ENCODE measurements at regions not wholly inside any gene's neighbourhood (a gene's known extent, or its start where the extent isn't known, plus 50 kb on each side); places are given as distances from the start of the nearest gene placed in this dataset.
A peak's percentile ranks its signal among the peaks of the same experiment; 100 is the strongest.

DNA sequence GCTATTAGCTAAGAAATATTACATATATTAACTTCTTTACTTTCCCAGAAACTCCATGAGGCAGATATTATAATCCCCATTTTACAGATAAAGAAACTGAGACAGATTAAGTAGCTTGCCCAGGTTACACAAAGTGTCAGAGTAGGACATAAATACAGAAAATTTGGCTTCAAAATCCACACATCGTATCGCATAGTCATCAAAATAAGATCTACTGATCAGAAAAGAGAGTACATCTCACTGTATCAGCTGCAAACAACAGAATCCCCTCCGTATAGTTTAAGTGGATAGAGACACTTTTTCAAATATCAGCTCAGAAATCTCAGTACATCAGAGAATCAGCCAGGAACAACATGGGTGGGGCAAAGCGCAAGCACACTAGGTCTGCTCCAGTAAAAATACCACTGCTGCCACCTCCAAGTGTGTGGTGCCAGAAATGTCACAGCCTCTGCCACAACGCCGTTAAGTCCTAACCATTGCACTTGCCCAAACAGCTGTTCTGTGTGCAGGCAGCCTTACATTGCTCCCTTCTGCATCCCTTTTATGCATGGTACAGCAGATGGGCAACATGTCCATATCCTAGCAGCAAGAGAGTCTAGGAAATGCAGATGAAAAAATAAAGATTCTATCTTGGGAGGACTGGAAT, 204.8 kb downstream of the KLF12 start:
- DNase-seq = no peak

- no peak for DNase-seq
These were observed 209.6 kb downstream of the KLF12 start for GRCh38 chr13:73924607-73925006.

GRCh38 chr13:73922493-73923393, 211.5 kb downstream of the KLF12 start:
- peak; percentile 55 for DNase-seq

GRCh38 chr13:73918691-73919090, 215.5 kb downstream of the KLF12 start:
- DNase-seq = no peak

- peak; percentile 73 for DNase-seq
These were observed 220.3 kb downstream of the KLF12 start for GRCh38 chr13:73913751-73914518.

DNA sequence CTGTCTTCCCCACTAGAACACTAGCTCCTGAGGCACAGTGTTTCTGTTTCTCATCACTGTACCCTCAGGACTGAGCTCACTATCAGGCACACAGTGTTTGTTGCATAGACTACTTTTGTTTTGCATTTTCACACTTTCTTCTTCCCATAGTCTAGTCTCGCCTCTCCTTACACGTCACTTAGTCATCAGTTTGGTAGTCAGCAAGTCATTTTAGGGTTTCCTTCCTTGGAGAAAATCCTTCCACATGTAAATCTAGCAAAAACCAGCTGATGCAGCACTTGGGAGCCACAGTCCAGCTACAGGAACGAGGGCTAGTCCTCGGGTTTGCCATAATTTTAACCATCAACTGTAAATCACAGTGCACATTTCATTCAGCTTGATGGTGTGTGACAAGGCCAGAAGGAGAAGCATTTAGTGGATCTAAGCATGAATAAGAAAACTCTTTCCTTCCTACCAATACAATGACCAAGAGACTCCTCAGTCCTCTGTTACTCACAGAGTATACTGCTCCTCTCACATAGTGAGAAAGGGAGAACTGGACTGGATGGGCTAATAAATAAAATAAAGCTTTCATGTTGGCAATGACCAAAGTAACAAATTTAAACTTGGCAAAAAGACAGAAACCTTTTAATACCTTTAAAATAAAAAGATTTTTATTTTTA, 221.0 kb downstream of the KLF12 start:
- peak; percentile 67 for DNase-seq

DNA sequence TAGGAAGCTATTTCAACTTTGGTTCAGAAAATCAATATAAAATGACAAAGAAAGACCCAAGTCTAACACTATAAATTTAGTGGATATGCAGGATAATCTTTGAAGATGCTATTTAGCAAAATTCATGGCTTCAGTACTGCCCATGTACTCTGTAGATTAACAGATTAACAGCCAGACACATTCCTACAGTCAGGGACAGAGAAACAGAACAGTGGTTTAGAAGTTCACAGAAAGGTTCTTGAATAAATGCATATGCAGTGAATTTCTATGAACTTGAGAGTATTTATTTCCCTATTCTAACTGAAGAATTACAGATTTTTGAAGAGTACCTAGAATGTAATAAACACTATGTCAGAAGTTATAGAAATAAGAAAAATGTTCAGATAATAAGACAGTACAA, 222.8 kb downstream of the KLF12 start:
- DNase-seq = no peak

- no peak for DNase-seq
These were observed 223.5 kb downstream of the KLF12 start for GRCh38 chr13:73910733-73911132.

- DNase-seq = no peak
These were observed 225.4 kb downstream of the KLF12 start for GRCh38 chr13:73908809-73909208.

DNA sequence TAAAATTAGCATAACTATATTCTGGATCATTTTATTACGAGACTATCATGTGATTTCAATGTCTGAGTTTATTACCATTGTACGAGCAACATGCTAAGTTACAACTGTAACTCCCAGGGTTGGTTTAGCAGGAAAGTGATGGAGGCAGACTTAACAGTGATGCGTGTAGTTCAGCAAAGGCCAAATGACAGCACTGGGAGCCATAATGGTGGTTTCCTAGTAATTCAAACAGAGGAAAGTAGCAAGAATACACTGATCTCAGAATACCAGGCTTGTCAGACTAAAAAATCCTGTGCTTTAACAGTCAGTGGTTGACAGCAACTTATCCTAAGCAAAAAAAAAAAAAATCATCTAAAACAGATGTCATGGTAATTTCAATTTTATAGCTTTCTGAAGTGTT, 229.6 kb downstream of the KLF12 start:
- DNase-seq = no peak

GRCh38 chr13:73903561-73903960, 230.6 kb downstream of the KLF12 start:
- no peak for DNase-seq

- DNase-seq = no peak
These were observed 231.4 kb downstream of the KLF12 start for GRCh38 chr13:73902847-73903246.

- DNase-seq = no peak
These were observed 231.9 kb downstream of the KLF12 start for GRCh38 chr13:73902296-73902695.

GRCh38 chr13:73901324-73902068, 232.7 kb downstream of the KLF12 start:
- DNase-seq = no peak

DNA sequence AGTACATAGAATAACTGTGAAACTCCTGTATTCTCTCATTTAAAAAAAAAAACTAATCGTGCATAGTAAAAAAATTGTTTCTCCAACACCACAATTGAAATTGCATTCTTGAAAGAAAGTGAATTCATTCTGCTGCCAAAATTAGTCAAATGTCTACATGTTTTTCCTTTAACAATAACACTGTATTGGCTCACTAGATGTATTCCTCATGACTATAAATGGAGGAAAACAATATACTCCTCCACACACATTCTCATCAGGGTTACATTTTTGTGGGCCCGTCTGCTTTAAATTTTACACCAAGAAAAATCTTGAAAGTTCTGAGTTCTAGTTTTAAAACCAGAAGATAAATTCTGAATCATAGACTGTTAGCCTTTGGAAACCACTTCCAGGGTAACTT, 233.6 kb downstream of the KLF12 start:
- no peak for DNase-seq

DNA sequence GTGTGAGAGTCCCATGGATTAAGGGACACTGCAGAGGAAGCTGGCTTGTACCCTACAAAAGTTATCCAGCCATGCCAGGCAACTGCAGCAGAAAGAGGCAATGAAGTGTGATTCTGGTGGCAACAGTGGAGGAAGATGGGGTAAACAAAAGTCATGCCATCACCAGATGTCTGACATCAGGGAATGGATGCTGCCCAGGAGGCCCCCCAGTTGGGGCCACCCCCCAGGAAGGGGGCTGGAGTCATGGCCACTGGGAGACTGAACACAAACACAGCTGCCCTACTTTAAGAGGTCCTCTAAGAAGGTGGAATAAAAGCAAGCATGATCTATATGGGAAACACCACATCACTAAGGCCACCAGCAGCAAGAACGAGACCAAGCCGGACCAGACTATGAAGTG, 235.3 kb downstream of the KLF12 start:
- no peak for DNase-seq

DNA sequence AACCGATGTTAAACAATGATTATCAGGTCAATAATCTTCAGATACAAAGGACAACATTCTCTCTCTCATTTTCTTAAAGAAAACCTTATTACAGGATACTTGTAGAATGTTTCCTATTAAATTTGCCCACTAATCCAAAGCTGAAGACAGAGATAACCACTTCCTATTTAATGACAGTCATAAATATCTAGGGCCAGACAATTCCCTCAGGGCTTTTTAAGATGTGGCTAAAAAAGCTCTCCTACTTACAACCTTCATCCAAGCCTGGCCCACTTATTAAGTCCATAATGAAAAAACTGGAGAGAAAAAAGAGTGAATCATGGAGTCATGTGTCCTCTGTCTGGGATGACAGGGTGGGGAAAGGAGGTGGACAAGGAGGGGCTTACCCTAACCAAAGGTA, 235.9 kb downstream of the KLF12 start:
- peak; percentile 43 for DNase-seq

- no peak for DNase-seq
These were observed 239.1 kb downstream of the KLF12 start for GRCh38 chr13:73894995-73895571.

- DNase-seq = no peak
These were observed 240.4 kb downstream of the KLF12 start for GRCh38 chr13:73893833-73894232.

DNA sequence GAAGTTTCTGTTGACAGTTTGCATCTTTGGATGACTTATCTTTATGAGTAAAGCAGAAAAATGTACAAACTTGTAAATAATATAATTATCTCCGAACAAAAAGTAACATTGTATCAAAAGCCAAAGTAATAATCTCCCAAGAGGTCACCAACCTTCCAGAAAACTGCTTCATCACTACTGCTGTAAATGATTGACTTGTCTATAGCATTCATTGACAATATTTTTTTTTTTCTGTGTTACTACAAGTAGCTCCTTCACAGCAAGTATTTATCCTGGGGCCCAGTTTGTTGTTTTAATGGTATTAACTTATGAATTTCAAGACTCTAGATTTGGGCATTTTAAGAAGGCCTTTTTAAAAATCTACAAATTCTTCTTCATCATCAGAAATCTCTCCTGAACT, 242.4 kb downstream of the KLF12 start:
- no peak for DNase-seq

DNA sequence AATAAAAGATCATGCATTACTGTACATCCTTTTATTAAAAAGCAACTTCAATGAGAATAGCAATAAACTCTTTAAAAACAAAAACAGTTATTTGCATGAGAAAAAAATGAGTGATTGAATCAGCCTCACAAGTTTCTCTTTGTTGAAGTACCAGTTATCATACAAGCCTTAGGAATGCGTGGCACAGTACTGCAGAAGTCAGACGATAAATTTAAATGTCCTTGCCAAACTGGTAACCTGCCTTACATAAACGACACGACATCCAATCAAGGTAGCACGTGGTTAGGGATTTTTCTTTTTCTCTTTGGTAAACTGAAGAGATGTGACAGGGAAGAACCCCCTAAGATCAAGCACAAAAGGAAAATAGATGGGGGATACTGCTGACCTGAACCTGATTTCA, 251.0 kb downstream of the KLF12 start:
- DNase-seq = no peak

DNA sequence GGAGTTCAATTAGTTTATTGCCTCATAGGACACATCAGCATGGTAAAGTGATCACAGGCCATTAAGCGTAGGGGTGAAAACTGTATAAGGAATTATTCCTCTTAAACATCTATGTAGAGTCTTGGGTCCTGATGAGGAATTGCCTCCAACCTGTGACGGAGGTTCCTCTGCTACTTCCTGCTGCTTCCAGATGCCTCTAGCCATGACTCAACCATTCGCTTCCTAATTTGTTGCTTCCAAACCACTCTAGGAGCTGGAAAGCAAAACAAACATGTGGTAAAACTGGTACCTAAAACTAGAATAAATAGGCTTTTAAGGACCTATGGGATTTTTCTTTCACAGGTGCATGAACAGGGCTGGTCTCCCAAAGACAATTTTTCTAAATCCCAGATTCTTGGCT, 253.8 kb downstream of the KLF12 start:
- no peak for DNase-seq

Measured in fibroblast of upper back skin (primary cell).